ENCODE measurements at regions not wholly inside any gene's neighbourhood (a gene's known extent, or its start where the extent isn't known, plus 50 kb on each side); places are given as distances from the start of the nearest gene placed in this dataset.

DNA sequence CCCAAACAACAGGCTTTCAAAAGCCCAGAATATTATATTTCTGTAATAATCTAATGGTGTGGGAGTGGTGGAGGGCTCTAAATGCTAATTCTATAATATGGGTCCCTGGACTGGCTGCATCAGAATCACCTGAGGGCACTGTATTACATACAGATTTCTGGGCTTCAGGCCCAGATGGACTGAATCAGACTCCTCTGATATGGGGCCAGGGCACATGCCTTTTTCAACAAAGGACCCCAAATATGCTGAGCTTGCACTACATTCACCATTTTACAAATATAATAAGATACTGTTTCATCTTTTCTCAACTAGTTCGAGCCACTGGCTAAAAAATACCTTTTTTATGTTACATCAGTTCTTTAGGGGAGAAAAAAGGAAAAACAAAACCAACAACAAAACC lies 309.7 kb downstream of the MAP2K6 start:
- Histone ChIP-seq H2AFZ (ENCODE audit: low read depth) (no peak overlapping the region), H3K4me3 (ENCODE audit: low read depth in 2 of 2, low read length in 1 of 2) (no peak overlapping the region), H3K27ac (ENCODE audit: low read depth in 2 of 2, low read length in 1 of 2) (no peak overlapping the region), H3K27me3 (ENCODE audit: insufficient read depth) (no peaks in the 10 kb centered on the region), H3K9me2 (no peaks in the 10 kb centered on the region), H4K20me1 (ENCODE audit: insufficient read depth) (no peaks in the 10 kb centered on the region), H3K4me2 (no peak overlapping the region), H3K79me2 (ENCODE audit: insufficient read depth) (no peaks in the 10 kb centered on the region), H3K4me1 (ENCODE audit: control insufficient read depth in 1 of 2, insufficient read depth in 2 of 2, low read depth in 1 of 2, low read length in 1 of 2) (no peaks in the 10 kb centered on the region; a peak in 1 of 4 replicates), H3K36me3 (replicated peaks in 1 of 2; ENCODE audit: control insufficient read depth in 1 of 2, insufficient read depth in 2 of 2, low read length in 1 of 2) (no peaks in the 10 kb centered on the region), H3K9me3 (no peaks in the 10 kb centered on the region), H3K9ac (no peak overlapping the region), H3F3A (replicated peaks; ENCODE audit: insufficient read depth) (no peaks in the 10 kb centered on the region)
- TF ChIP-seq SIN3A (IDR thresholded peaks at IDR 0.05; ENCODE audit: borderline replicate concordance, low read depth, low read length), result no peak
- TF ChIP-seq, protein P1, sequence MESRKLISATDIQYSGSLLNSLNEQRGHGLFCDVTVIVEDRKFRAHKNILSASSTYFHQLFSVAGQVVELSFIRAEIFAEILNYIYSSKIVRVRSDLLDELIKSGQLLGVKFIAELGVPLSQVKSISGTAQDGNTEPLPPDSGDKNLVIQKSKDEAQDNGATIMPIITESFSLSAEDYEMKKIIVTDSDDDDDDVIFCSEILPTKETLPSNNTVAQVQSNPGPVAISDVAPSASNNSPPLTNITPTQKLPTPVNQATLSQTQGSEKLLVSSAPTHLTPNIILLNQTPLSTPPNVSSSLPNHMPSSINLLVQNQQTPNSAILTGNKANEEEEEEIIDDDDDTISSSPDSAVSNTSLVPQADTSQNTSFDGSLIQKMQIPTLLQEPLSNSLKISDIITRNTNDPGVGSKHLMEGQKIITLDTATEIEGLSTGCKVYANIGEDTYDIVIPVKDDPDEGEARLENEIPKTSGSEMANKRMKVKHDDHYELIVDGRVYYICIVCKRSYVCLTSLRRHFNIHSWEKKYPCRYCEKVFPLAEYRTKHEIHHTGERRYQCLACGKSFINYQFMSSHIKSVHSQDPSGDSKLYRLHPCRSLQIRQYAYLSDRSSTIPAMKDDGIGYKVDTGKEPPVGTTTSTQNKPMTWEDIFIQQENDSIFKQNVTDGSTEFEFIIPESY (IDR thresholded peaks at IDR 0.05; ENCODE audit: borderline replicate concordance, low read depth), result no peak
- TF ChIP-seq NFIC (IDR thresholded peaks at IDR 0.05; ENCODE audit: borderline replicate concordance), result no peak
- no peak for TF ChIP-seq JUND (IDR thresholded peaks at IDR 0.05)
- no peak for TF ChIP-seq EZH2phosphoT487 (IDR thresholded peaks at IDR 0.05; ENCODE audit: borderline replicate concordance, low read depth)
- TF ChIP-seq, protein P2, sequence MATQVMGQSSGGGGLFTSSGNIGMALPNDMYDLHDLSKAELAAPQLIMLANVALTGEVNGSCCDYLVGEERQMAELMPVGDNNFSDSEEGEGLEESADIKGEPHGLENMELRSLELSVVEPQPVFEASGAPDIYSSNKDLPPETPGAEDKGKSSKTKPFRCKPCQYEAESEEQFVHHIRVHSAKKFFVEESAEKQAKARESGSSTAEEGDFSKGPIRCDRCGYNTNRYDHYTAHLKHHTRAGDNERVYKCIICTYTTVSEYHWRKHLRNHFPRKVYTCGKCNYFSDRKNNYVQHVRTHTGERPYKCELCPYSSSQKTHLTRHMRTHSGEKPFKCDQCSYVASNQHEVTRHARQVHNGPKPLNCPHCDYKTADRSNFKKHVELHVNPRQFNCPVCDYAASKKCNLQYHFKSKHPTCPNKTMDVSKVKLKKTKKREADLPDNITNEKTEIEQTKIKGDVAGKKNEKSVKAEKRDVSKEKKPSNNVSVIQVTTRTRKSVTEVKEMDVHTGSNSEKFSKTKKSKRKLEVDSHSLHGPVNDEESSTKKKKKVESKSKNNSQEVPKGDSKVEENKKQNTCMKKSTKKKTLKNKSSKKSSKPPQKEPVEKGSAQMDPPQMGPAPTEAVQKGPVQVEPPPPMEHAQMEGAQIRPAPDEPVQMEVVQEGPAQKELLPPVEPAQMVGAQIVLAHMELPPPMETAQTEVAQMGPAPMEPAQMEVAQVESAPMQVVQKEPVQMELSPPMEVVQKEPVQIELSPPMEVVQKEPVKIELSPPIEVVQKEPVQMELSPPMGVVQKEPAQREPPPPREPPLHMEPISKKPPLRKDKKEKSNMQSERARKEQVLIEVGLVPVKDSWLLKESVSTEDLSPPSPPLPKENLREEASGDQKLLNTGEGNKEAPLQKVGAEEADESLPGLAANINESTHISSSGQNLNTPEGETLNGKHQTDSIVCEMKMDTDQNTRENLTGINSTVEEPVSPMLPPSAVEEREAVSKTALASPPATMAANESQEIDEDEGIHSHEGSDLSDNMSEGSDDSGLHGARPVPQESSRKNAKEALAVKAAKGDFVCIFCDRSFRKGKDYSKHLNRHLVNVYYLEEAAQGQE (IDR thresholded peaks at IDR 0.05; ENCODE audit: low read depth, low read length), result no peak
- TF ChIP-seq YY1 (IDR thresholded peaks at IDR 0.05; ENCODE audit: low read depth), result no peak
- POLR2A ChIA-PET, result no interaction called here
- CTCF ChIA-PET, result interaction anchor here (0.7 to 1.1 kb wide), 2 partner anchors 154 to 420 kb away, joined by 3 to 4 read pairs; no protein-coding TSS in a partner anchor
- WGBS (ENCODE audit: low lambda C conversion rate), result 59% methylated on average over 1 of the region's 1 CpG
- DNase-seq, result no peak

- Histone ChIP-seq H3K4me1 (ENCODE audit: control insufficient read depth in 1 of 2, insufficient read depth in 2 of 2, low read depth in 1 of 2, low read length in 1 of 2) (peaks cover 0 to 3% of the 10 kb centered on the region in 2 experiments; a peak in 2 of 4 replicates), H4K20me1 (ENCODE audit: insufficient read depth) (no peaks in the 10 kb centered on the region), H3K27me3 (ENCODE audit: insufficient read depth) (no peaks in the 10 kb centered on the region), H3K9me2 (no peaks in the 10 kb centered on the region), H3K9ac (no peak overlapping the region), H3F3A (replicated peaks; ENCODE audit: insufficient read depth) (no peaks in the 10 kb centered on the region), H3K27ac (ENCODE audit: low read depth in 2 of 2, low read length in 1 of 2) (no peak overlapping the region), H3K4me2 (no peak overlapping the region), H3K9me3 (no peaks in the 10 kb centered on the region), H3K36me3 (replicated peaks in 1 of 2; ENCODE audit: control insufficient read depth in 1 of 2, insufficient read depth in 2 of 2, low read length in 1 of 2) (no peaks in the 10 kb centered on the region), H2AFZ (ENCODE audit: low read depth) (no peak overlapping the region), H3K79me2 (ENCODE audit: insufficient read depth) (no peaks in the 10 kb centered on the region), H3K4me3 (ENCODE audit: low read depth in 2 of 2, low read length in 1 of 2) (no peak overlapping the region)
- ChIA-PET CTCF (interaction anchor here (0.8 to 1.5 kb wide), 2 partner anchors 24 to 117 kb away, joined by 3 to 5 read pairs; no protein-coding TSS in a partner anchor), POLR2A (no interaction called here)
- WGBS (ENCODE audit: low lambda C conversion rate), result 87% methylated on average over 3 of the region's 3 CpGs
- DNase-seq, result no peak
- TF ChIP-seq NFIC (IDR thresholded peaks at IDR 0.05; ENCODE audit: borderline replicate concordance), result no peak
- TF ChIP-seq, protein P3, sequence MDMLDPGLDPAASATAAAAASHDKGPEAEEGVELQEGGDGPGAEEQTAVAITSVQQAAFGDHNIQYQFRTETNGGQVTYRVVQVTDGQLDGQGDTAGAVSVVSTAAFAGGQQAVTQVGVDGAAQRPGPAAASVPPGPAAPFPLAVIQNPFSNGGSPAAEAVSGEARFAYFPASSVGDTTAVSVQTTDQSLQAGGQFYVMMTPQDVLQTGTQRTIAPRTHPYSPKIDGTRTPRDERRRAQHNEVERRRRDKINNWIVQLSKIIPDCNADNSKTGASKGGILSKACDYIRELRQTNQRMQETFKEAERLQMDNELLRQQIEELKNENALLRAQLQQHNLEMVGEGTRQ (IDR thresholded peaks at IDR 0.05; ENCODE audit: borderline replicate concordance, low read depth, low read length), result no peak
- no peak for TF ChIP-seq IRF3 (IDR thresholded peaks at IDR 0.05; ENCODE audit: low read depth, low read length)
- TF ChIP-seq, protein P1 (IDR thresholded peaks at IDR 0.05; ENCODE audit: borderline replicate concordance, low read depth), result no peak
- no peak for TF ChIP-seq CTCF (IDR thresholded peaks at IDR 0.05)
- TF ChIP-seq JUND (IDR thresholded peaks at IDR 0.05), result no peak
- TF ChIP-seq FOXM1 (IDR thresholded peaks at IDR 0.05; ENCODE audit: low read depth), result no peak
- no peak for TF ChIP-seq RAD21 (IDR thresholded peaks at IDR 0.05; ENCODE audit: low read length)
- no peak for TF ChIP-seq FOXJ3 (CRISPR knock-in tag; IDR thresholded peaks at IDR 0.05)
- TF ChIP-seq ELF1 (IDR thresholded peaks at IDR 0.05), result no peak
- TF ChIP-seq CHD2 (IDR thresholded peaks at IDR 0.05; ENCODE audit: low read length, partially characterized antibody), result no peak
Observed at GRCh38 chr17:69725146-69725545, 310.6 kb downstream of the MAP2K6 start.

Data from SK-N-SH (cell line).